Epithelial cell of esophagus (primary cell): ENCODE measurements at regions not wholly inside any gene's neighbourhood (a gene's known extent, or its start where the extent isn't known, plus 50 kb on each side); places are given as distances from the start of the nearest gene placed in this dataset.
"Not testable (repeated sequence)": the region's sequence is repeated elsewhere in the genome, so short reads cannot be mapped to it uniquely, and the experiment has no call there.

ENCODE experiments used
- DNase-seq: peaks from one replicate; pipeline ENCODE4 v3.0.0; 2010; ENCODE audit warnings: low read depth
- H3K4me3 ChIP-seq: 2 replicates; pipeline ENCODE4 v1.5.1; 2011; ENCODE audit warnings: mild to moderate bottlenecking, low read length, control low read depth
- CTCF ChIP-seq: IDR thresholded peaks from 2 replicates; pipeline ENCODE4 v1.5.1; 2011; ENCODE audit warnings: low read depth, mild to moderate bottlenecking, low read length, control low read depth, inconsistent platforms; ENCODE audit not compliant: insufficient read depth; ENCODE audit errors: missing control alignments

DNA sequence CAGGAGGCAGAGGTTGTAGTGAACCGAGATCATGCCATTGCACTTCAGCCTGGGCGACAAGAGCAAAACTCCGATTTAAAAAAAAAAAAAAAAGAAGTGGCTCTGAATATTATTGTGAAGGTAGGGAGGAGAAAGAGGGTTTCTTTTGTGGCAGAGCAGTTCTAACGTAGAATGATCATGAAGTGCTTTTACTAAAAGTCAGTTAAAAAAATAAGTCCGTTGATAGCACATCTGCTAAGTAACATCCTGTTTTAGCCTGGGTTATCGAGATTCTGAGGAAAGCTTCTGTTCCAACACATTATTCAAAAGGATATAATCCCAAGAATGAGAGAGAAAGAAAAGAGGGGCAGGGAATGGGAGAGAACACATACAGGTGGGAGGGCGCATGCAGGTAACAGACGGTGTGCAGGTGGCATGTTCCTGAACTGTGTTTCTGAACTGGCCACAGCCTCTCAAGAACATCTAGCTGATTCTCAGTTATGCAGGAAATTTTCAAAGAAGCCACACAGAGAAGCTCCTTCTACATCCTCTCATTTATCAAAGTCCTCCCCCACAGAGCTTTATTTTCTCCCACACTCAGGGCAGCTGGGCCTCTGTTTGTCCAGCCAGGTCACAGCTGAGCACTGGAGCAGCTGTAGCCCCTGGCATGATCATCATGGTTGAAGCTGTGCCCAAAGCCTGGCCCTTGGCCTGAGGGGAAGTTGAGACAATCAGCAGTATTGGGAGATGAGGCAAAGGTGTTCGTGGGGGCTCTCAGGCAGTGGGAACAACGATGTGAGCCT is 342.3 kb downstream of the ZNF674 start:
- no peak for DNase-seq
- TF ChIP-seq CTCF, result no peak
- no peak overlapping the region for H3K4me3 ChIP-seq

DNA sequence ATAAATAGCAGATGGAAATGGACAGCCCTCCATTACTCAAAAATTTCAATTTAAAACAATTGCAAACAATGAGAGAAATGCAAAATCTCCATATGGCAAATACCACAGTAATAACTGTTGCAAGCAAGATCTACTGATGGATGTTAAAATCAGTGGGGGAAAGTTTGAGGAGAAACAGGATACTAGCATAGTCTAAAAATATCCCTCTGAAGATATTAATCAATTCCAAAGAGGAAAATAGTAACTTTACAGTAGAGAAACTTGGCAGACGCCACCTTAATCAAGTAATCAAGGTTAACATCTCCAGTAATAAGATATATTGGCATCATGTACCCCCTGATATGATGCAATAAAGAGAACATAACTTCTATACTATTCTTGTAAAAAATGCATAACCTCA is 344.8 kb downstream of the ZNF674 start:
- peak overlapping the region; percentile 44 for H3K4me3 ChIP-seq
- DNase-seq, result no peak
- TF ChIP-seq CTCF, result no peak

DNA sequence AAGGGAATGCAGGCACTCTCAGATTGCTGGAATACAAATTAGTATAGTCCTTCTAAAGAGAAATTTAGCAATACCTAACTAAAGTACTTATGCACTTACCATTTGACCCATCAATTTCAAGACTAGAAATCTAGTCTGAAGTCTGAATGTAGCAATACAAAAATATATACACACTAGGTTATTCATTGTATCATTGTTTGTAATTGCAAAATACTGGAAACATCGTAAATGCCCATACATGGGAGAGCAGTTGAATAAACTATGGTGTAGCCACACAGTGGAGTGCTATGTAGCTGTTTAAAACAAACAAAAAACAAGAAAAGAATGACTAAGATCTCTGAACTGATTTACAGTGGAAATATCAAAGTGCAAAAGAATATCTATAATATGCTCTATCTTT is 346.4 kb downstream of the ZNF674 start:
- TF ChIP-seq CTCF, result no peak
- H3K4me3 ChIP-seq, result peak overlapping the region; percentile 44
- peak; percentile 52 for DNase-seq

DNA sequence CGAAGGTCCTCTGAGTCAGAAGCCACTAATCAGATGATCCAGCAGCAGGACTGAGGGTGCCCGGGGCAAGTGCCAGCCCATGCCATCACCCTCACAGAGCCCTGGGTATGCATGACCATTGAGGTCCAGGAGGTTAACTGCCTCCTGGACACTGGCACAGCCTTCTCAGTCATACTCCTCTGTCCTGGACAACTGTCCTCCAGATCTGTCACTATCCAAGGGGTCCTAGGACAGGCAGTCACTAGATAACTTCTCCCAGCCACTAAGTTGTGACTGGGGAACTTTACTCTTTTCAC is 358.5 kb downstream of the ZNF674 start:
- DNase-seq, H3K4me3 ChIP-seq: not testable (repeated sequence)

- peak; percentile 87 for DNase-seq
- TF ChIP-seq CTCF, result no peak
Measured at GRCh38 chrX:46185923-46186810, 359.1 kb downstream of the ZNF674 start.

GRCh38 chrX:46184749-46185148 is 360.5 kb downstream of the ZNF674 start:
- peak; percentile 85 for DNase-seq
- TF ChIP-seq CTCF, result no peak

More at GRCh38 chrX:46185923-46186810, 359.1 kb downstream of the ZNF674 start:
- no peak overlapping the region for H3K4me3 ChIP-seq

GRCh38 chrX:46180258-46180687 is 364.9 kb downstream of the ZNF674 start:
- no peak for TF ChIP-seq CTCF
- H3K4me3 ChIP-seq, result no peak overlapping the region
- DNase-seq, result peak; percentile 50

More at GRCh38 chrX:46184749-46185148, 360.5 kb downstream of the ZNF674 start:
- no peak overlapping the region for H3K4me3 ChIP-seq
